ENCODE measurements at regions not wholly inside any gene's neighbourhood (a gene's known extent, or its start where the extent isn't known, plus 50 kb on each side); places are given as distances from the start of the nearest gene placed in this dataset.

DNA sequence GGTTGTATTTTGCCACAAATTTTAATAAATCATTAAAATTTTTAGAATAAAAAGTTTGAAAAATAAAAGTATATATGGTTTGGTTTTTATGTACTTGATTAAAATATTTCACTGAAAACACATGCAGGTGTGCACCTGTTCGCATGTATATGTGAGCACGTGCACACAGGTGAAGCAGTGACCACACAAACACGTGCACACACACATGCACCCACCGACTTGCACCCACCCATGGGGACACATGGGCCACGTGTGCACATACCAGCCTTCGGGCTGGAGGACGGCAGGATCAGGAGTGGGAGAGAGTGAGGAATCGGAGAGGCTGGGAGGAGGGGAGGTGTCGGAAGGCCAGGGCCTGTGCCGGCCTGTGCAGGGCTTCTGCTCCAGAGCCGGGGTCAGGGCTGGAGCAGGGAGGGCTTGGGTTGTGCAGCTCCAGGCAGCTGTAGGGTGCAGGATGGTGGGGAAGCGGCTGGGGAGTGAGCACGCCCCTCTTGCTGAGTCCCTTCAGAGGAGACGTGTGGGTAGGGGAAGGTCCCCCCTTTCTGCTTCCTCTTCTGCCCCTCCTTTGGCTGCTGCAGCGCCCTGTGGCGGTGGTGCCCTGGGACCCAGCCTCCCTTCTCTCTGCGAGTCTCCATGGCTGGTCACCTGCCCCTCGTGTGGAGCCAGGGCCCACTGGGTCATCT is 106.9 kb upstream of the HDAC4 start:
- TF ChIP-seq, protein P1, sequence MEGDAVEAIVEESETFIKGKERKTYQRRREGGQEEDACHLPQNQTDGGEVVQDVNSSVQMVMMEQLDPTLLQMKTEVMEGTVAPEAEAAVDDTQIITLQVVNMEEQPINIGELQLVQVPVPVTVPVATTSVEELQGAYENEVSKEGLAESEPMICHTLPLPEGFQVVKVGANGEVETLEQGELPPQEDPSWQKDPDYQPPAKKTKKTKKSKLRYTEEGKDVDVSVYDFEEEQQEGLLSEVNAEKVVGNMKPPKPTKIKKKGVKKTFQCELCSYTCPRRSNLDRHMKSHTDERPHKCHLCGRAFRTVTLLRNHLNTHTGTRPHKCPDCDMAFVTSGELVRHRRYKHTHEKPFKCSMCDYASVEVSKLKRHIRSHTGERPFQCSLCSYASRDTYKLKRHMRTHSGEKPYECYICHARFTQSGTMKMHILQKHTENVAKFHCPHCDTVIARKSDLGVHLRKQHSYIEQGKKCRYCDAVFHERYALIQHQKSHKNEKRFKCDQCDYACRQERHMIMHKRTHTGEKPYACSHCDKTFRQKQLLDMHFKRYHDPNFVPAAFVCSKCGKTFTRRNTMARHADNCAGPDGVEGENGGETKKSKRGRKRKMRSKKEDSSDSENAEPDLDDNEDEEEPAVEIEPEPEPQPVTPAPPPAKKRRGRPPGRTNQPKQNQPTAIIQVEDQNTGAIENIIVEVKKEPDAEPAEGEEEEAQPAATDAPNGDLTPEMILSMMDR (IDR thresholded peaks at IDR 0.05), result no peak
- no peak for TF ChIP-seq POLR2A (IDR thresholded peaks at IDR 0.05)
